H1 (cell line): ENCODE measurements at regions not wholly inside any gene's neighbourhood (a gene's known extent, or its start where the extent isn't known, plus 50 kb on each side); places are given as distances from the start of the nearest gene placed in this dataset.

Source experiments
- CTCF ChIA-PET: fragments of 300-600 bp; sonication (Branson Sonifier 250); formaldehyde crosslinking; loops from one replicate; lab custom pipeline; 2021; ENCODE audit not compliant: partially characterized antibody; lab: Charles Lee
- POLR2A ChIA-PET: fragments of 300-600 bp; sonication (Branson Sonifier 250); formaldehyde crosslinking; loops from one replicate; lab custom pipeline; 2021; ENCODE audit warnings: inconsistent platforms; ENCODE audit not compliant: partially characterized antibody; lab: Charles Lee
- DNase-seq, 2 experiments: peaks; one replicate each; pipeline versions ENCODE4 v3.0.0 to v3.0.0-alpha.2; 2010 to 2022; ENCODE audit warnings: low spot score in 2 of 2, low read depth in 1 of 2, mixed read lengths in 1 of 2
- FAIRE-seq: peaks from 2 replicates; lab custom pipeline; 2011; peaks lifted over from hg19 to GRCh38; lab: Jason Lieb, UNC
- H2AFZ ChIP-seq: 2 replicates; pipeline ENCODE4 v1.8.1; 2012; ENCODE audit warnings: low read length, inconsistent platforms
- H2AK5ac ChIP-seq: 2 replicates; pipeline ENCODE4 v1.6.1; 2013; ENCODE audit warnings: low read depth, low read length
- H2BK120ac ChIP-seq: replicated peaks from 2 replicates; pipeline ENCODE3; 2013; ENCODE audit warnings: low read depth, low read length, inconsistent platforms
- H2BK12ac ChIP-seq: 2 replicates; pipeline ENCODE4 v1.6.1; 2013; ENCODE audit warnings: low read depth, low read length
- H2BK15ac ChIP-seq: 2 replicates; pipeline ENCODE4 v1.6.1; 2013; ENCODE audit warnings: low read length
- H2BK20ac ChIP-seq: 2 replicates; pipeline ENCODE4 v1.6.1; 2013; ENCODE audit warnings: low read length
- H2BK5ac ChIP-seq: 2 replicates; pipeline ENCODE4 v1.6.1; 2013; ENCODE audit warnings: low read depth, low read length
- H3K14ac ChIP-seq: 2 replicates; pipeline ENCODE4 v1.6.1; 2013; ENCODE audit warnings: inconsistent platforms; ENCODE audit not compliant: insufficient read length
- H3K18ac ChIP-seq: 2 replicates; pipeline ENCODE4 v1.6.1; 2013; ENCODE audit warnings: low read length; ENCODE audit errors: extremely low read depth
- H3K23ac ChIP-seq: 2 replicates; pipeline ENCODE4 v1.6.1; 2013; ENCODE audit warnings: inconsistent platforms; ENCODE audit not compliant: insufficient read length
- H3K23me2 ChIP-seq: 2 replicates; pipeline ENCODE4 v1.6.1; 2013; ENCODE audit warnings: low read depth, low read length
- H3K27ac ChIP-seq: 2 replicates; pipeline ENCODE4 v1.6.1; 2011; ENCODE audit warnings: low read depth, low read length, inconsistent platforms
- H3K27me3 ChIP-seq, 4 experiments: replicated peaks in 1 of 4; 1 replicate in 1 of 4; 2 replicates in 3 of 4; pipeline versions ENCODE4 v1.6.1 to v1.8.1; 2011 to 2013; ENCODE audit warnings: low read length in 3 of 4, mild to moderate bottlenecking in 3 of 4, inconsistent platforms in 2 of 4, mixed read lengths in 2 of 4, moderate library complexity in 1 of 4; ENCODE audit not compliant: control insufficient read depth in 3 of 4, insufficient read depth in 3 of 4; ENCODE audit errors: extremely low read depth in 1 of 4
- H3K36me3 ChIP-seq, 4 experiments: 2 replicates each; pipeline versions ENCODE4 v1.6.1 to v1.8.1; 2011 to 2013; ENCODE audit warnings: mild to moderate bottlenecking in 4 of 4, low read length in 3 of 4, moderate library complexity in 2 of 4, control low read depth in 1 of 4, inconsistent platforms in 1 of 4; ENCODE audit not compliant: insufficient read depth in 4 of 4, control insufficient read depth in 2 of 4
- H3K4ac ChIP-seq: replicated peaks from 2 replicates; pipeline ENCODE3; 2013; ENCODE audit warnings: low read length, low read depth, mixed read lengths, inconsistent platforms; ENCODE audit not compliant: insufficient read length
- H3K4me1 ChIP-seq, 4 experiments: replicated peaks in 1 of 4; 1 replicate in 1 of 4; 2 replicates in 3 of 4; pipeline versions ENCODE4 v1.6.1 to v1.8.1; 2011 to 2013; ENCODE audit warnings: low read length in 3 of 4, inconsistent platforms in 2 of 4, mixed read lengths in 1 of 4; ENCODE audit not compliant: insufficient read depth in 4 of 4, control insufficient read depth in 3 of 4
- H3K4me2 ChIP-seq, 2 experiments: 2 replicates each; pipeline versions ENCODE4 v1.6.1 to v1.8.1; 2011 to 2013; ENCODE audit warnings: low read depth in 2 of 2, low read length in 2 of 2, control low read depth in 1 of 2, inconsistent platforms in 1 of 2, mild to moderate bottlenecking in 1 of 2; ENCODE audit not compliant: insufficient read depth in 1 of 2
- H3K4me3 ChIP-seq, 4 experiments: fragments of 200-600, 300-600 bp in 1 of 4; sonication (generic), shearing (Covaris generic), sonication (Bioruptor Twin) in 1 of 4; 2 replicates each; pipeline versions ENCODE4 v1.5.1 to v1.8.1; 2011 to 2016; ENCODE audit warnings: low read length in 4 of 4, low read depth in 3 of 4, control low read depth in 2 of 4, inconsistent platforms in 2 of 4, mild to moderate bottlenecking in 2 of 4, mixed read lengths in 1 of 4, moderate library complexity in 1 of 4; ENCODE audit not compliant: insufficient read depth in 2 of 4; ENCODE audit errors: extremely low read depth in 1 of 4
- H3K56ac ChIP-seq: replicated peaks from 2 replicates; pipeline ENCODE3; 2013; ENCODE audit warnings: low read depth, mild to moderate bottlenecking, mixed read lengths, low read length, inconsistent platforms; ENCODE audit not compliant: insufficient read length
- H3K79me1 ChIP-seq: 2 replicates; pipeline ENCODE4 v1.6.1; 2013; ENCODE audit warnings: low read depth, low read length, control low read depth
- H3K79me2 ChIP-seq, 2 experiments: 2 replicates each; pipeline versions ENCODE4 v1.6.1 to v1.8.1; 2012 to 2013; ENCODE audit warnings: low read length in 2 of 2, mild to moderate bottlenecking in 2 of 2, inconsistent platforms in 1 of 2; ENCODE audit not compliant: insufficient read depth in 2 of 2, control insufficient read depth in 1 of 2
- H3K9ac ChIP-seq, 4 experiments: replicated peaks in 1 of 4; 1 replicate in 1 of 4; 2 replicates in 3 of 4; pipeline versions ENCODE4 v1.6.1 to v1.8.1; 2011 to 2013; ENCODE audit warnings: low read depth in 3 of 4, low read length in 3 of 4, control low read depth in 2 of 4, mild to moderate bottlenecking in 2 of 4, moderate library complexity in 2 of 4, inconsistent platforms in 1 of 4; ENCODE audit errors: extremely low read depth in 1 of 4
- H3K9me3 ChIP-seq, 2 experiments: 2 replicates each; pipeline versions ENCODE4 v1.6.1 to v1.8.1; 2012 to 2013; ENCODE audit warnings: mild to moderate bottlenecking in 2 of 2, moderate library complexity in 2 of 2, control low read depth in 1 of 2, inconsistent platforms in 1 of 2, low read depth in 1 of 2, low read length in 1 of 2, mixed read lengths in 1 of 2; ENCODE audit not compliant: insufficient read depth in 2 of 2
- H4K20me1 ChIP-seq, 2 experiments: replicated peaks in 1 of 2; 2 replicates each; pipeline versions ENCODE3 to v1.8.1; 2011 to 2013; ENCODE audit warnings: inconsistent platforms in 2 of 2, low read length in 2 of 2, mild to moderate bottlenecking in 1 of 2; ENCODE audit not compliant: insufficient read depth in 2 of 2, control insufficient read depth in 1 of 2
- H4K5ac ChIP-seq: 2 replicates; pipeline ENCODE4 v1.6.1; 2013; ENCODE audit warnings: low read length, low read depth, mixed read lengths, inconsistent platforms; ENCODE audit not compliant: insufficient read length
- H4K8ac ChIP-seq: 2 replicates; pipeline ENCODE4 v1.8.0; 2013; ENCODE audit warnings: mild to moderate bottlenecking, moderate library complexity, low read length, inconsistent platforms; ENCODE audit not compliant: insufficient read depth; ENCODE audit errors: extremely low read depth
- H4K91ac ChIP-seq: replicated peaks from 2 replicates; pipeline ENCODE3; 2013; ENCODE audit warnings: low read length, mixed read lengths, inconsistent platforms; ENCODE audit not compliant: insufficient read length
- CBX8 ChIP-seq: fragments of 300-800, 300-1000 bp; sonication (generic); IDR thresholded peaks from 2 replicates; pipeline ENCODE4 v1.7.1; 2016; ENCODE audit warnings: low read depth, low read length, borderline replicate concordance
- GTF2F1 ChIP-seq: IDR thresholded peaks from 2 replicates; pipeline ENCODE4 v1.6.1; 2012; ENCODE audit warnings: low read depth, low read length, improper control_type of control experiment, borderline replicate concordance
- RBBP5 ChIP-seq: IDR thresholded peaks from 2 replicates; pipeline ENCODE4 v1.7.1; 2012; ENCODE audit warnings: low read depth, mild to moderate bottlenecking, inconsistent platforms, low read length, moderate library complexity, borderline replicate concordance
- SAP30 ChIP-seq: fragments of 300-600 bp; sonication (generic); IDR thresholded peaks from 2 replicates; pipeline ENCODE4 v1.7.1; 2012; ENCODE audit warnings: low read length, moderate library complexity, mild to moderate bottlenecking, inconsistent platforms; ENCODE audit not compliant: insufficient read depth, insufficient replicate concordance
- TCF12 ChIP-seq: IDR thresholded peaks from 2 replicates; pipeline ENCODE4 v1.6.1; 2011; ENCODE audit warnings: low read depth, mild to moderate bottlenecking, low read length
- WGBS, 2 experiments: shearing (Covaris generic) in 1 of 2; methylation state at CpG; one replicate each; pipeline versions ENCODE4 v1.1.6 to v1.1.7; 2013 to 2015; ENCODE audit warnings: low lambda C conversion rate in 2 of 2, mixed read lengths in 2 of 2, inconsistent platforms in 1 of 2, low coverage in 1 of 2, missing lambda C conversion rate in 1 of 2; ENCODE audit not compliant: insufficient replicate concordance in 2 of 2, insufficient coverage in 1 of 2, insufficient read length in 1 of 2; ENCODE audit errors: extremely low coverage in 1 of 2, missing lambda C conversion rate in 1 of 2; 5-methylcytosine and 5-hydroxymethylcytosine counted together

GRCh38 chr20:48212806-48213509, 427.7 kb upstream of the SULF2 start:
- H3K23me2 ChIP-seq, result no peaks in the 10 kb centered on the region
- H2BK12ac ChIP-seq, result no peak overlapping the region; the same call in 1 of the 2 replicates
- no peak overlapping the region for H3K4me3 ChIP-seq
- FAIRE-seq (no peak), DNase-seq (no peak)
- no peaks in the 10 kb centered on the region for H3K79me2 ChIP-seq
- no peaks in the 10 kb centered on the region for H3K79me1 ChIP-seq
- no peak overlapping the region for H4K5ac ChIP-seq
- ChIA-PET CTCF (no interaction called here), POLR2A (no interaction called here)
- no peak overlapping the region for H4K8ac ChIP-seq
- no peak overlapping the region for H4K91ac ChIP-seq
- no peak overlapping the region for H3K14ac ChIP-seq
- no peak overlapping the region for H2AK5ac ChIP-seq
- H2BK20ac ChIP-seq, result no peak overlapping the region
- no peaks in the 10 kb centered on the region for H3K36me3 ChIP-seq
- no peak overlapping the region for H3K9ac ChIP-seq
- H3K4me1 ChIP-seq, result peaks cover 0 to 2% (median 0%) of the 10 kb centered on the region in 4 experiments; a peak in 2 of 7 replicates
- no peak overlapping the region for H3K23ac ChIP-seq
- no peaks in the 10 kb centered on the region for H3K9me3 ChIP-seq
- no peak overlapping the region for H3K56ac ChIP-seq
- H2BK15ac ChIP-seq, result no peak overlapping the region
- H2AFZ ChIP-seq, result no peak overlapping the region
- TF ChIP-seq SAP30, result no peak
- no peak for TF ChIP-seq CBX8
- no peak for TF ChIP-seq RBBP5
- TF ChIP-seq GTF2F1, result no peak
- no peak for TF ChIP-seq TCF12
- H3K18ac ChIP-seq, result no peak overlapping the region
- no peak overlapping the region for H2BK120ac ChIP-seq
- no peak overlapping the region for H2BK5ac ChIP-seq
- no peaks in the 10 kb centered on the region for H4K20me1 ChIP-seq
- H3K4ac ChIP-seq, result no peak overlapping the region
- H3K27me3 ChIP-seq, result no peaks in the 10 kb centered on the region
- H3K27ac ChIP-seq, result no peak overlapping the region
- no peak overlapping the region for H3K4me2 ChIP-seq
- WGBS, 2 experiments, result 93% methylated on average over 3 of the region's 3 CpGs; no CpG with 5 or more reads in 1 of the 2 experiments
